Activated naive CD8-positive, alpha-beta T cell treated with anti-CD3 and anti-CD28 coated beads, Interleukin-2, amount 50 U/mL, for 24 hours (primary cell): ENCODE measurements at regions not wholly inside any gene's neighbourhood (a gene's known extent, or its start where the extent isn't known, plus 50 kb on each side); places are given as distances from the start of the nearest gene placed in this dataset.

Experiments used
- ATAC-seq: fragments of 150-1000 bp; cut with Tn5 transposase; one replicate; pipeline ENCODE4 v1.10.0; 2021
- DNase-seq: peaks from one replicate; pipeline ENCODE4 v3.0.0; 2021
- H3K27ac Mint-ChIP-seq: one replicate; pipeline ENCODE4 v1.8.0; 2021; ENCODE audit warnings: mild to moderate bottlenecking, mixed read lengths
- H3K27me3 Mint-ChIP-seq: one replicate; pipeline ENCODE4 v1.8.0; 2021; ENCODE audit warnings: mixed read lengths
- H3K36me3 Mint-ChIP-seq: one replicate; pipeline ENCODE4 v1.8.0; 2021; ENCODE audit warnings: low read depth, mixed read lengths
- H3K4me1 Mint-ChIP-seq: one replicate; pipeline ENCODE4 v1.8.0; 2021; ENCODE audit warnings: mixed read lengths
- H3K4me3 Mint-ChIP-seq: one replicate; pipeline ENCODE4 v1.8.0; 2021; ENCODE audit warnings: mild to moderate bottlenecking, moderate library complexity, mixed read lengths
- H3K9me3 Mint-ChIP-seq: one replicate; pipeline ENCODE4 v1.8.0; 2021; ENCODE audit warnings: mixed read lengths

GRCh38 chr2:104528101-104528500, 325.8 kb upstream of the POU3F3 start:
- Mint-ChIP-seq H3K27me3 (no peaks in the 10 kb centered on the region), H3K4me1 (no peaks in the 10 kb centered on the region), H3K27ac (no peak overlapping the region), H3K9me3 (peaks cover 2% of the 10 kb centered on the region), H3K4me3 (no peak overlapping the region), H3K36me3 (no peaks in the 10 kb centered on the region)
- ATAC-seq: no peak
- DNase-seq: no peak

- H3K9me3 Mint-ChIP-seq: no peaks in the 10 kb centered on the region
- H3K27ac Mint-ChIP-seq: no peak overlapping the region
- no peaks in the 10 kb centered on the region for H3K27me3 Mint-ChIP-seq
These were observed 322.8 kb upstream of the POU3F3 start for GRCh38 chr2:104531122-104531521.

GRCh38 chr2:104537116-104537515, 316.8 kb upstream of the POU3F3 start:
- Mint-ChIP-seq H3K36me3 (no peaks in the 10 kb centered on the region), H3K9me3 (peaks cover 6% of the 10 kb centered on the region), H3K4me1 (no peaks in the 10 kb centered on the region), H3K27ac (no peak overlapping the region), H3K27me3 (no peaks in the 10 kb centered on the region), H3K4me3 (no peak overlapping the region)
- DNase-seq: no peak
- ATAC-seq: no peak

More at GRCh38 chr2:104531122-104531521, 322.8 kb upstream of the POU3F3 start:
- Mint-ChIP-seq H3K4me1 (no peaks in the 10 kb centered on the region), H3K4me3 (no peak overlapping the region), H3K36me3 (no peaks in the 10 kb centered on the region)
- DNase-seq: no peak
- ATAC-seq: no peak

- H3K9me3 Mint-ChIP-seq: peaks cover 6% of the 10 kb centered on the region
- no peaks in the 10 kb centered on the region for H3K27me3 Mint-ChIP-seq
- no peak overlapping the region for H3K4me3 Mint-ChIP-seq
- no peak for DNase-seq
- no peak overlapping the region for H3K27ac Mint-ChIP-seq
- H3K4me1 Mint-ChIP-seq: no peaks in the 10 kb centered on the region
- ATAC-seq: no peak
- H3K36me3 Mint-ChIP-seq: no peaks in the 10 kb centered on the region
These were observed 315.8 kb upstream of the POU3F3 start for GRCh38 chr2:104538077-104538476.

- Mint-ChIP-seq H3K27ac (no peak overlapping the region), H3K27me3 (no peaks in the 10 kb centered on the region), H3K4me3 (no peak overlapping the region), H3K4me1 (no peaks in the 10 kb centered on the region), H3K9me3 (peaks cover 6% of the 10 kb centered on the region), H3K36me3 (no peaks in the 10 kb centered on the region)
- ATAC-seq: no peak
- no peak for DNase-seq
These were observed 314.3 kb upstream of the POU3F3 start for GRCh38 chr2:104539649-104540048.

- no peak overlapping the region for H3K27ac Mint-ChIP-seq
- H3K4me3 Mint-ChIP-seq: no peak overlapping the region
- no peaks in the 10 kb centered on the region for H3K4me1 Mint-ChIP-seq
- no peak for ATAC-seq
- no peaks in the 10 kb centered on the region for H3K27me3 Mint-ChIP-seq
- no peaks in the 10 kb centered on the region for H3K36me3 Mint-ChIP-seq
- DNase-seq: no peak
- H3K9me3 Mint-ChIP-seq: peaks cover 4% of the 10 kb centered on the region
These were observed 308.9 kb upstream of the POU3F3 start for GRCh38 chr2:104545055-104545454.

- H3K27me3 Mint-ChIP-seq: no peaks in the 10 kb centered on the region
- H3K9me3 Mint-ChIP-seq: no peaks in the 10 kb centered on the region
- no peak for ATAC-seq
- no peak overlapping the region for H3K4me3 Mint-ChIP-seq
- no peaks in the 10 kb centered on the region for H3K4me1 Mint-ChIP-seq
- no peak for DNase-seq
- no peaks in the 10 kb centered on the region for H3K36me3 Mint-ChIP-seq
- no peak overlapping the region for H3K27ac Mint-ChIP-seq
These were observed 307.4 kb upstream of the POU3F3 start for GRCh38 chr2:104546537-104546936.

GRCh38 chr2:104547221-104547620, 306.7 kb upstream of the POU3F3 start:
- H3K4me3 Mint-ChIP-seq: no peak overlapping the region
- H3K27ac Mint-ChIP-seq: no peak overlapping the region
- no peaks in the 10 kb centered on the region for H3K9me3 Mint-ChIP-seq
- no peak for DNase-seq
- ATAC-seq: no peak
- H3K4me1 Mint-ChIP-seq: no peaks in the 10 kb centered on the region
- H3K36me3 Mint-ChIP-seq: no peaks in the 10 kb centered on the region
- no peaks in the 10 kb centered on the region for H3K27me3 Mint-ChIP-seq

- Mint-ChIP-seq H3K4me1 (no peaks in the 10 kb centered on the region), H3K36me3 (no peaks in the 10 kb centered on the region), H3K4me3 (no peak overlapping the region), H3K27ac (no peak overlapping the region), H3K27me3 (no peaks in the 10 kb centered on the region), H3K9me3 (no peaks in the 10 kb centered on the region)
- DNase-seq: no peak
- ATAC-seq: no peak
These were observed 292.7 kb upstream of the POU3F3 start for GRCh38 chr2:104561251-104561650.

- Mint-ChIP-seq H3K4me3 (no peak overlapping the region), H3K27ac (no peak overlapping the region), H3K9me3 (no peaks in the 10 kb centered on the region), H3K4me1 (no peaks in the 10 kb centered on the region), H3K27me3 (no peaks in the 10 kb centered on the region), H3K36me3 (no peaks in the 10 kb centered on the region)
- no peak for DNase-seq
- no peak for ATAC-seq
These were observed 291.4 kb upstream of the POU3F3 start for GRCh38 chr2:104562537-104562936.

GRCh38 chr2:104563398-104563996, 290.4 kb upstream of the POU3F3 start:
- Mint-ChIP-seq H3K27ac (no peak overlapping the region), H3K36me3 (no peaks in the 10 kb centered on the region), H3K4me1 (no peaks in the 10 kb centered on the region), H3K27me3 (no peaks in the 10 kb centered on the region), H3K9me3 (no peaks in the 10 kb centered on the region), H3K4me3 (no peak overlapping the region)
- no peak for DNase-seq
- ATAC-seq: no peak

GRCh38 chr2:104568247-104568646, 285.7 kb upstream of the POU3F3 start:
- Mint-ChIP-seq H3K4me1 (no peaks in the 10 kb centered on the region), H3K27me3 (no peaks in the 10 kb centered on the region), H3K9me3 (no peaks in the 10 kb centered on the region), H3K36me3 (no peaks in the 10 kb centered on the region), H3K4me3 (no peak overlapping the region), H3K27ac (no peak overlapping the region)
- no peak for DNase-seq
- ATAC-seq: no peak

- H3K27ac Mint-ChIP-seq: no peak overlapping the region
- DNase-seq (no peak), ATAC-seq (no peak)
- no peaks in the 10 kb centered on the region for H3K9me3 Mint-ChIP-seq
- no peaks in the 10 kb centered on the region for H3K36me3 Mint-ChIP-seq
- H3K4me3 Mint-ChIP-seq: no peak overlapping the region
- no peaks in the 10 kb centered on the region for H3K27me3 Mint-ChIP-seq
- no peaks in the 10 kb centered on the region for H3K4me1 Mint-ChIP-seq
These were observed 283.7 kb upstream of the POU3F3 start for GRCh38 chr2:104570259-104570658.

- no peak for DNase-seq
- H3K27ac Mint-ChIP-seq: no peak overlapping the region
- H3K36me3 Mint-ChIP-seq: no peaks in the 10 kb centered on the region
- H3K27me3 Mint-ChIP-seq: no peaks in the 10 kb centered on the region
- H3K9me3 Mint-ChIP-seq: no peaks in the 10 kb centered on the region
- no peak overlapping the region for H3K4me3 Mint-ChIP-seq
- H3K4me1 Mint-ChIP-seq: no peaks in the 10 kb centered on the region
- ATAC-seq: no peak
These were observed 281.1 kb upstream of the POU3F3 start for GRCh38 chr2:104572834-104573233.

GRCh38 chr2:104574367-104574766, 279.5 kb upstream of the POU3F3 start:
- DNase-seq (no peak), ATAC-seq (no peak)
- no peaks in the 10 kb centered on the region for H3K36me3 Mint-ChIP-seq
- no peak overlapping the region for H3K27ac Mint-ChIP-seq
- H3K4me3 Mint-ChIP-seq: no peak overlapping the region
- H3K4me1 Mint-ChIP-seq: no peaks in the 10 kb centered on the region
- no peaks in the 10 kb centered on the region for H3K9me3 Mint-ChIP-seq
- H3K27me3 Mint-ChIP-seq: no peaks in the 10 kb centered on the region

- H3K9me3 Mint-ChIP-seq: no peaks in the 10 kb centered on the region
- H3K27me3 Mint-ChIP-seq: no peaks in the 10 kb centered on the region
- no peak overlapping the region for H3K27ac Mint-ChIP-seq
- ATAC-seq (no peak), DNase-seq (no peak)
- H3K4me1 Mint-ChIP-seq: no peaks in the 10 kb centered on the region
- H3K4me3 Mint-ChIP-seq: no peak overlapping the region
- no peaks in the 10 kb centered on the region for H3K36me3 Mint-ChIP-seq
These were observed 276.8 kb upstream of the POU3F3 start for GRCh38 chr2:104577143-104577542.
